ENCODE measurements at regions not wholly inside any gene's neighbourhood (a gene's known extent, or its start where the extent isn't known, plus 50 kb on each side); places are given as distances from the start of the nearest gene placed in this dataset.

GRCh38 chr7:113625494-113626102 is 293.2 kb downstream of the PPP1R3A start:
- no peaks in the 10 kb centered on the region for H3K9me2 ChIP-seq (replicated peaks; ENCODE audit: insufficient read depth)
- no peaks in the 10 kb centered on the region for H4K20me1 ChIP-seq (ENCODE audit: insufficient read depth, poor library complexity, severe bottlenecking)
- no peaks in the 10 kb centered on the region for H3K27me3 ChIP-seq
- H3K79me2 ChIP-seq = no peaks in the 10 kb centered on the region
- no peak overlapping the region for H2AFZ ChIP-seq
- no peaks in the 10 kb centered on the region for H3K4me1 ChIP-seq (ENCODE audit: insufficient read depth)
- no peaks in the 10 kb centered on the region for H3K9me3 ChIP-seq (ENCODE audit: low read depth)
- H3K4me2 ChIP-seq = no peak overlapping the region
- no peak overlapping the region for H3K27ac ChIP-seq
- no peaks in the 10 kb centered on the region for H3K36me3 ChIP-seq (replicated peaks; ENCODE audit: insufficient read depth, low read depth)
- TF ChIP-seq EZH2 (IDR thresholded peaks at IDR 0.05; ENCODE audit: borderline replicate concordance) = no peak
- TF ChIP-seq EZH2phosphoT487 (IDR thresholded peaks at IDR 0.05; ENCODE audit: low read depth, severe bottlenecking, unreplicated experiment) = no peak
- TF ChIP-seq CTCF (IDR thresholded peaks at IDR 0.05; ENCODE audit: poor library complexity) = no peak
- DNase-seq (ENCODE audit: low spot score) = no peak
- H3K4me3 ChIP-seq = no peak overlapping the region

- no peak overlapping the region for H2AFZ ChIP-seq
- 71% methylated on average over 1 of the region's 1 CpG for WGBS (ENCODE audit: low lambda C conversion rate, missing lambda C conversion rate)
Observed at GRCh38 chr7:113622796-113623195, 296.0 kb downstream of the PPP1R3A start.

GRCh38 chr7:113610572-113610971 is 308.2 kb downstream of the PPP1R3A start:
- WGBS (ENCODE audit: low lambda C conversion rate, missing lambda C conversion rate) = 92% methylated on average over 2 of the region's 2 CpGs

More at GRCh38 chr7:113622796-113623195, 296.0 kb downstream of the PPP1R3A start:
- H3K36me3 ChIP-seq (replicated peaks; ENCODE audit: insufficient read depth, low read depth) = no peaks in the 10 kb centered on the region
- no peak overlapping the region for H3K4me2 ChIP-seq
- H3K4me1 ChIP-seq (ENCODE audit: insufficient read depth) = no peaks in the 10 kb centered on the region
- H3K9me2 ChIP-seq (replicated peaks; ENCODE audit: insufficient read depth) = no peaks in the 10 kb centered on the region
- no peak for DNase-seq (ENCODE audit: low spot score)
- no peaks in the 10 kb centered on the region for H3K79me2 ChIP-seq
- TF ChIP-seq EZH2 (IDR thresholded peaks at IDR 0.05; ENCODE audit: borderline replicate concordance) = no peak
- no peak for TF ChIP-seq EZH2phosphoT487 (IDR thresholded peaks at IDR 0.05; ENCODE audit: low read depth, severe bottlenecking, unreplicated experiment)
- TF ChIP-seq CTCF (IDR thresholded peaks at IDR 0.05; ENCODE audit: poor library complexity) = no peak
- no peaks in the 10 kb centered on the region for H3K27me3 ChIP-seq
- no peak overlapping the region for H3K27ac ChIP-seq
- H4K20me1 ChIP-seq (ENCODE audit: insufficient read depth, poor library complexity, severe bottlenecking) = no peaks in the 10 kb centered on the region
- no peaks in the 10 kb centered on the region for H3K9me3 ChIP-seq (ENCODE audit: low read depth)
- no peak overlapping the region for H3K4me3 ChIP-seq

More at GRCh38 chr7:113610572-113610971, 308.2 kb downstream of the PPP1R3A start:
- Histone ChIP-seq H3K4me3 (no peak overlapping the region), H3K36me3 (replicated peaks; ENCODE audit: insufficient read depth, low read depth) (no peaks in the 10 kb centered on the region), H3K27me3 (no peaks in the 10 kb centered on the region), H2AFZ (no peak overlapping the region), H3K9me3 (ENCODE audit: low read depth) (no peaks in the 10 kb centered on the region), H3K79me2 (no peaks in the 10 kb centered on the region), H3K27ac (no peak overlapping the region), H3K4me1 (ENCODE audit: insufficient read depth) (no peaks in the 10 kb centered on the region), H3K4me2 (no peak overlapping the region), H4K20me1 (ENCODE audit: insufficient read depth, poor library complexity, severe bottlenecking) (no peaks in the 10 kb centered on the region), H3K9me2 (replicated peaks; ENCODE audit: insufficient read depth) (no peaks in the 10 kb centered on the region)
- no peak for DNase-seq (ENCODE audit: low spot score)
- TF ChIP-seq EZH2 (IDR thresholded peaks at IDR 0.05; ENCODE audit: borderline replicate concordance) = no peak
- TF ChIP-seq CTCF (IDR thresholded peaks at IDR 0.05; ENCODE audit: poor library complexity) = no peak
- TF ChIP-seq EZH2phosphoT487 (IDR thresholded peaks at IDR 0.05; ENCODE audit: low read depth, severe bottlenecking, unreplicated experiment) = no peak
